Nephron (organoid): ENCODE measurements at regions not wholly inside any gene's neighbourhood (a gene's known extent, or its start where the extent isn't known, plus 50 kb on each side); places are given as distances from the start of the nearest gene placed in this dataset.

ENCODE experiments used
- H3K27ac Mint-ChIP-seq, 3 experiments: 2 replicates each; pipeline ENCODE4 v1.8.0; 2020; ENCODE audit warnings: mixed read lengths in 3 of 3, mild to moderate bottlenecking in 2 of 3, moderate library complexity in 1 of 3
- H3K27me3 Mint-ChIP-seq: 2 replicates; pipeline ENCODE4 v1.8.0; 2021; ENCODE audit warnings: low read depth, mild to moderate bottlenecking, moderate library complexity, mixed read lengths
- H3K36me3 Mint-ChIP-seq: 2 replicates; pipeline ENCODE4 v1.8.0; 2020; ENCODE audit warnings: low read depth, mixed read lengths
- H3K4me1 Mint-ChIP-seq: 2 replicates; pipeline ENCODE4 v1.8.0; 2020; ENCODE audit warnings: mixed read lengths
- H3K4me3 Mint-ChIP-seq, 3 experiments: 2 replicates each; pipeline ENCODE4 v1.8.0; 2020; ENCODE audit warnings: mild to moderate bottlenecking in 3 of 3, mixed read lengths in 3 of 3, moderate library complexity in 2 of 3
- H3K9me3 Mint-ChIP-seq: 2 replicates; pipeline ENCODE4 v1.8.0; 2020; ENCODE audit warnings: mixed read lengths
- TF ChIP-seq, protein P1 (sequence below), 3 experiments: fragments of 200-600 bp; sonication (generic); IDR thresholded peaks; one replicate each; pipeline ENCODE4 v1.5.0; 2021; ENCODE audit warnings: antibody characterized with exemption in 3 of 3; ENCODE audit not compliant: unreplicated experiment in 3 of 3

DNA sequence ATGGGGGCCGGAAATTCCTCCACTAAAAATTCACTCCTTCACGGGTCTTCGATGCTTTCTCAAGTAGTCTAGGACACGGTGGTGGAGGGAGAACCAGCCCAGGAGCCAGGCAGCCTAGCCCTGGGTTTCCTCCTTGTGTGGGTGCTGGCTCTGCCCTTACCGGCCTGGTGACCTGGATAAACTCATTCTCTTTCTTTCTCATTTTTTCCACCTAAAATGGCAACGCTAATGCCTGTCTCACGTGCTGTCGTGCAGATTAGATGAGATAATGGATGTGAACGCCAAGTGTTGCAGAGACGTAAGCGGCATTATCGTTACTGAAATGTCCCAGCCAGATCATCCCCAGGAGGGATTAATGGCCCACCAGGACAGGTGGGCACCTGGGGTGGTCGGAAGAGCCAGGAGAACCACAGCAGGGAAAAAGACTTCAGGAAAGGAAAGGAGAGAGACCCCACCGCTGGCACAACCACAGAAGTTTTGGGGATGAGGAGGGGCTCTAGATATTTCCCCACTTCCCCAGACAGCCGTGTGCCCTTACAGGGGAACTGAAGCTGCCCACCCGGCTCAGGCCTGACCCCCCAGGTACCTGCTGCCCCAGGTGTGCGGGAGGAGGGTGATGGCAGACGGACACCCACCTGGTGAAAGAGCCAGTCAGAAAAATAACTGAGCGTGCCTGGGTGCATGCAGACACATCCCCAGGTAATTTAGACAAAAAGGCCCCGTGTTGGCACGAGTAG, 100.8 kb upstream of the ASAP2 start:
- Mint-ChIP-seq H3K9me3 (no peaks in the 10 kb centered on the region), H3K36me3 (no peaks in the 10 kb centered on the region), H3K27ac (peak overlapping the region in 2 of 3 experiments; percentile 27 to 69), H3K4me1 (peaks cover 44% of the 10 kb centered on the region), H3K4me3 (no peak overlapping the region), H3K27me3 (peaks cover 41% of the 10 kb centered on the region)
- TF ChIP-seq, protein P1, sequence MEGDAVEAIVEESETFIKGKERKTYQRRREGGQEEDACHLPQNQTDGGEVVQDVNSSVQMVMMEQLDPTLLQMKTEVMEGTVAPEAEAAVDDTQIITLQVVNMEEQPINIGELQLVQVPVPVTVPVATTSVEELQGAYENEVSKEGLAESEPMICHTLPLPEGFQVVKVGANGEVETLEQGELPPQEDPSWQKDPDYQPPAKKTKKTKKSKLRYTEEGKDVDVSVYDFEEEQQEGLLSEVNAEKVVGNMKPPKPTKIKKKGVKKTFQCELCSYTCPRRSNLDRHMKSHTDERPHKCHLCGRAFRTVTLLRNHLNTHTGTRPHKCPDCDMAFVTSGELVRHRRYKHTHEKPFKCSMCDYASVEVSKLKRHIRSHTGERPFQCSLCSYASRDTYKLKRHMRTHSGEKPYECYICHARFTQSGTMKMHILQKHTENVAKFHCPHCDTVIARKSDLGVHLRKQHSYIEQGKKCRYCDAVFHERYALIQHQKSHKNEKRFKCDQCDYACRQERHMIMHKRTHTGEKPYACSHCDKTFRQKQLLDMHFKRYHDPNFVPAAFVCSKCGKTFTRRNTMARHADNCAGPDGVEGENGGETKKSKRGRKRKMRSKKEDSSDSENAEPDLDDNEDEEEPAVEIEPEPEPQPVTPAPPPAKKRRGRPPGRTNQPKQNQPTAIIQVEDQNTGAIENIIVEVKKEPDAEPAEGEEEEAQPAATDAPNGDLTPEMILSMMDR (IDR thresholded peaks at IDR 0.05; ENCODE audit: unreplicated experiment in 3 of 3): no peak

DNA sequence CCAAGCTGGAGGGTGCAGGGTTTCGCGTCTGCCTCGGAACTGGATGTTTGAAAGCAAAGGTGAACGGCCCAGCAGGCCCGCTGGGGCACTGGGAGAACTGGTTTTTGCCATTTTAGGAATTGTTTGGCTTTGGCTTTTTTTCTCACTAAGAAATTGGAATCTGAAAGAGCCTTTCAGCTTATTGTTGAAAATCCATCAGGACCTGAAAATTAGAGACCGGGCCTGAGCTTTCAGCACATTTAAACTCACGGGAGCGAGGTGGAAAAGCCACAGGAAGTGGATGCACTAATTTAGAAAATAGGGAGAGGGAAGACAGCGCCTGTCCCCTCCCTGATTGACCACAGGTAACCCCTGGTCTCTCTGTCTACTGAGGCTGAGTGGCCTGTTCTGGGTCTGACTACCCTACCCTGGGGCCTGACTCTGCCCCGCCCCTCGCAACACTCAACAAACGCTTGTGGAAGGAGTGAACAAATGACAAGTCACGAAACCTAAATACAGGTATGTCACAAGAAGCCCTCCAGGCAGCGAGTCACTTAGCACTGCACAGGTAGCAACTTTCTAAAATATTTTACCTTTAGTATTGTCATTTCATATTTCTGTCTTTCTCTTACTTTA, 100.3 kb upstream of the MBOAT2 start:
- no peak overlapping the region for H3K4me3 Mint-ChIP-seq
- H3K36me3 Mint-ChIP-seq: no peaks in the 10 kb centered on the region
- TF ChIP-seq, protein P1 (IDR thresholded peaks at IDR 0.05; ENCODE audit: unreplicated experiment in 3 of 3): no peak
- H3K4me1 Mint-ChIP-seq: peaks cover 49% of the 10 kb centered on the region
- H3K9me3 Mint-ChIP-seq: no peaks in the 10 kb centered on the region
- peak overlapping the region in 1 of 3 experiments; percentile 83 for H3K27ac Mint-ChIP-seq
- peaks cover 35% of the 10 kb centered on the region for H3K27me3 Mint-ChIP-seq

DNA sequence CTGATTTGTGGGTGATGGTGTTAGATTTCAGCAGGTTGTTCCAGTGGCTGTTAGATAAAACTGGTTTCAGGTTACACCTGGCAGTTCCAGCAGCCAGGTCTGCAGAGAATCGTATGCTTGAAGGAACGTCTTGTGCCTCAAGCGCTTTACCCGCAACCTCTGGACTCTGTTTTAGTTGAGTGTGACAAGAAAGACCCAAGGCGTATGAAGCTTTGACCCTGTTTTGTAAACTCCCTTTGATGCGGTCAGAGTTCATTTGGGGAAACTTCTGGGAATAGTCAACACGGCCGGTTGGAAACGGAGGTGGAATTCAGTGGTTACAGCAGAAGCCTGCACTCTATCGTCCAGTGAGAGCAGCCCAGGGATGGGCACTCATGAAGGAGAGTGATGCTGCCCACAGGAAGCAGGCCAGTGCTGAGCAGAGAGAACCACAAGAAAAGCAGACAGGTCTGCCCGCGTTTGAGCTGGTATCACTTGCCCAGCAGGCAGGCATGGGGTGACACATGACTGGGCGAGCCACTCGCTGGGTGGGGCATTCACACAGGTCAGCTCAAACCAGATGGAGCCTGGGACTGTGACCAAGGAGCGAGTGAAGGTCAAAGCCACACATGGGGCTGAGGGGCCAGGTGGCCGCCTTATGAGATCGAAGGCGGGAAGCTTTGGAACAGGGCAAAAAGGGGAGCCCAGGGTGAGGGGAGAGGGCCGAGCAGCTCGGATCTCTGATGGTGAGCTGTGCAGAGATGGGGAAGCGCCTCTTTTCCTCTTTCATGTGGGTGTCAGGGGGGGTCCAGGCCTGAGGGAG, 99.6 kb upstream of the MBOAT2 start:
- peak overlapping the region; percentile 32 to 83 (median 57) for H3K27ac Mint-ChIP-seq
- H3K36me3 Mint-ChIP-seq: no peaks in the 10 kb centered on the region
- peaks cover 38% of the 10 kb centered on the region for H3K27me3 Mint-ChIP-seq
- no peaks in the 10 kb centered on the region for H3K9me3 Mint-ChIP-seq
- TF ChIP-seq, protein P1 (IDR thresholded peaks at IDR 0.05; ENCODE audit: unreplicated experiment in 3 of 3): no peak
- H3K4me1 Mint-ChIP-seq: peaks cover 42% of the 10 kb centered on the region
- peak overlapping the region in 1 of 3 experiments; percentile 19 for H3K4me3 Mint-ChIP-seq

DNA sequence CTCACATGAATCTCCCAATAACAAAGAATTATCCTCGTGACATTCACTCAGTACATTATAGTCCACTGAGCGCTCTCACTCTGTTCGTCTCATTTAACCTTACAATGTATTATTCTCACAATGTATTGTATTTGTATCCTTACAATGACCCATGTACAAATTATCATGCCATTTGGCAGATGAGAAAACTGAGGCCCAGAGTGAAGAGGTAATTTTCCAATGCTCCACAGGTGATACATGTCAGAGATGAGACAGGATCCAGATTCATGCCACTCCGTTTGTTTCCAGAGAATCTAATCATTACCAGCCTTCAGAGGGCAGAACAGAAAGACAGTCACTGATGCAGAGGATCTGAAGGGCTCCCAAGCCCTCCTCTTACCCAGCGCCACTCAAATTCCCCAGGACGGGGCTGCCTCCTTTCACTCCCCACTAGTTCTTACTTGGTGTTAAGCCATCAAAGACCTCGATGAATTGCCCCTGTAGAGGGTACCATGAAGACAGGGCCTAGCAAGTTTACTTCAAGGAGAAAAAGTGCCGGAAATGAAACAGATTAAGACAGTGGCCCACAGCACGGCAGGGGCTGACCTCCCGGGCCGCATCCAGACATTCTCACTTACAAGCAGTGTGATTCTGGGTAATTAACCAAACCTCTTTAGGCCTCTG, 98.4 kb upstream of the MBOAT2 start:
- TF ChIP-seq, protein P1 (IDR thresholded peaks at IDR 0.05; ENCODE audit: unreplicated experiment in 3 of 3): no peak
- Mint-ChIP-seq H3K27me3 (peaks cover 40% of the 10 kb centered on the region), H3K4me1 (peaks cover 40% of the 10 kb centered on the region), H3K9me3 (no peaks in the 10 kb centered on the region), H3K27ac (peak overlapping the region in 1 of 3 experiments; percentile 83), H3K36me3 (no peaks in the 10 kb centered on the region), H3K4me3 (no peak overlapping the region)

DNA sequence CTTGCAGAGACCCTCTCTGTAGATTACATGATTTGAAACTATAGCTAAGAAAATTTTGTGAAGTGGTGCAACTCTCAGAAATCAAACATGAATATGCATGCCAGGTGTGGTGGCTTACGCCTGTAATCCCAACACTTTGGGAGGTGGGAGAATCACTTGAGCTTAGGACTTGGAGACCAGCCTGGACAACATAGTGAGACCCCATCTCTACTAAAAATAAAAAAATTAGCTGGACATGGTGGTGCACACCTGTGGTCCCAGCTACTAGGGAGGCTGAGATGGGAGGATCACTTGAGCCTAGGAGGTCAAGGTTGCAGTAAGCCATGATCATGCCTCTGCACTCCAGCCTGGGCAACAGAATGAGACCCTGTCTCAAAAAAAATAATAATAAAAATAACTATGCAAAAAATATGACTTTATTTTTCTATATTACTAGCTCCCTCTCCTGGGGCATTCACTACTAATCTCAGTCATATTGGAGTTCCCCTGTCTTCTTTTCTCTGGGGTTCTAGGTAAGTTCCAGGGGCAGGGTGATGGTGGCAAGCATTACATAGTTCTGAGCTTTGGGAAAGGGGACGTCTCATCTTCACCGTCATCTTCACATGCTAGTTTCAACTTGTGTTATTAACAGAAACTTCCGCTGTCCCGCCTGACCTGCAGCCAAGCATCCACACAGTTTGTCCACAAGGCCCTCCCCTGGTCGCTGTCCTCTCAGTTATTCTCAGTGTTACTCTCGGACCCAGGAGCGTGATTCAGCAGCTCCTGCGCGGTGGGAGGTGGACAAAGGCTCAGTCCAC, 96.8 kb upstream of the MBOAT2 start:
- Mint-ChIP-seq H3K4me1 (peaks cover 38% of the 10 kb centered on the region), H3K9me3 (no peaks in the 10 kb centered on the region), H3K4me3 (no peak overlapping the region), H3K27ac (no peak overlapping the region), H3K27me3 (peaks cover 37% of the 10 kb centered on the region), H3K36me3 (no peaks in the 10 kb centered on the region)
- TF ChIP-seq, protein P1 (IDR thresholded peaks at IDR 0.05; ENCODE audit: unreplicated experiment in 3 of 3): no peak
